IPS-15b (cell line): ENCODE measurements at regions not wholly inside any gene's neighbourhood (a gene's known extent, or its start where the extent isn't known, plus 50 kb on each side); places are given as distances from the start of the nearest gene placed in this dataset.
"Not testable (repeated sequence)": the region's sequence is repeated elsewhere in the genome, so short reads cannot be mapped to it uniquely, and the experiment has no call there.

Experiments
- H3K27me3 ChIP-seq: one replicate; pipeline ENCODE4 v1.6.1; 2013; ENCODE audit warnings: low read length; ENCODE audit not compliant: control insufficient read depth, insufficient read depth
- H3K36me3 ChIP-seq: one replicate; pipeline ENCODE4 v1.6.1; 2013; ENCODE audit warnings: low read length; ENCODE audit not compliant: control insufficient read depth, insufficient read depth
- H3K4me1 ChIP-seq: one replicate; pipeline ENCODE4 v1.6.1; 2013; ENCODE audit warnings: mild to moderate bottlenecking, low read length; ENCODE audit not compliant: control insufficient read depth, insufficient read depth
- H3K4me3 ChIP-seq: one replicate; pipeline ENCODE4 v1.5.1; 2013; ENCODE audit warnings: low read depth, low read length
- H3K9ac ChIP-seq: one replicate; pipeline ENCODE4 v1.6.1; 2013; ENCODE audit warnings: low read depth, mild to moderate bottlenecking, low read length
- H3K9me3 ChIP-seq: one replicate; pipeline ENCODE4 v1.6.1; 2013; ENCODE audit warnings: mild to moderate bottlenecking, low read length; ENCODE audit not compliant: control insufficient read depth, insufficient read depth

- H3K4me1 ChIP-seq, result peaks cover 25% of the 10 kb centered on the region
- H3K4me3 ChIP-seq, result not testable (repeated sequence)
These were observed 76.8 kb upstream of the DST start for GRCh38 chr6:56719315-56720058.

DNA sequence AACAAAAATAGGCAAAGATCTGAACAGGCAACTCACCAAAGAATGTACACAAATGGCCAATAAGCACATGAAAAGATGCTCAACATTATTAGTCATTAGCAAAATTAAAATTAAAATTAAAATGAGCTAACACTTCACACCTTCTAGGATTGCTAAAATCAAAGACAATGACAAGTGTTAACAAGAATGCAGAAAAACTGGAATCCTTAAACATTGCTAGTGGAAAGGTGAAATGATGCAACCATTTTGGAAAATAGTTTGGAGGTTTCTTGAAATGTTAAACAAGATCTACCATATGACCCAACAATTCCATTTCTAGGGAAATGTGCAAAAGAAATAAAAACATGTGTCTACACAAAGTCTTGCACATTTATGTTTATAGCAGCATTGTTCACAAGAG, 75.5 kb upstream of the DST start:
- H3K4me3 ChIP-seq, result no peak overlapping the region
- H3K27me3 ChIP-seq, result no peaks in the 10 kb centered on the region
- no peaks in the 10 kb centered on the region for H3K36me3 ChIP-seq
- no peaks in the 10 kb centered on the region for H3K9me3 ChIP-seq
- peaks cover 33% of the 10 kb centered on the region for H3K4me1 ChIP-seq
- H3K9ac ChIP-seq, result no peak overlapping the region

More at GRCh38 chr6:56719315-56720058, 76.8 kb upstream of the DST start:
- H3K36me3 ChIP-seq, H3K9ac ChIP-seq, H3K27me3 ChIP-seq, H3K9me3 ChIP-seq: not testable (repeated sequence)

GRCh38 chr6:56716229-56716628, 73.5 kb upstream of the DST start:
- peaks cover 39% of the 10 kb centered on the region for H3K4me1 ChIP-seq
- H3K4me3 ChIP-seq, result no peak overlapping the region
- H3K36me3 ChIP-seq, result no peaks in the 10 kb centered on the region
- H3K9ac ChIP-seq, result no peak overlapping the region
- no peaks in the 10 kb centered on the region for H3K9me3 ChIP-seq
- H3K27me3 ChIP-seq, result no peaks in the 10 kb centered on the region

GRCh38 chr6:56715741-56716140, 73.1 kb upstream of the DST start:
- H3K27me3 ChIP-seq, result no peaks in the 10 kb centered on the region
- peak overlapping the region; percentile 13 for H3K9ac ChIP-seq
- H3K9me3 ChIP-seq, result no peaks in the 10 kb centered on the region
- no peak overlapping the region for H3K4me3 ChIP-seq
- peaks cover 39% of the 10 kb centered on the region for H3K4me1 ChIP-seq
- H3K36me3 ChIP-seq, result no peaks in the 10 kb centered on the region

DNA sequence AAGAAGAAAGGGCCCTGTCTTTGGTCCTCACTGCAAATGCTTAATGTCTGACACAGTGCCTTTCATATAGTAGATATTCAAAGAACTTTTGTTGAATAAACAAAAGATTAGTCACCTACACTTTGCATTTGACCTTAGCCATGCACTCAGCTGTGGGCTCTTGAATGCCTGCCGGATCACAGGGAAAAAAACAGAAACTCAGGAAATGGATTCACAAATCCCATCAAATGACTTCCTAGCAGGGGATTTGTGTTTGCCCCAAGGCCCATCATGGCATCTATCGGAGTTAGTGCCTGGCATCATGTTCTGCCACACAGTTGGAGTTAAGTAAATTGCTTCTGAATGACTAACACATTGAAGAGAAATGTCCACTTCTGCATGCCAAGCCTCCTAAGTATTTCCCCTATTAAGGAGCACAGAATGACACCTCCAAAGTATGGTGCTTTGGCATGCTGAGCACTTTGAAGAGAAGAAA, 72.3 kb upstream of the DST start:
- no peaks in the 10 kb centered on the region for H3K27me3 ChIP-seq
- H3K4me1 ChIP-seq, result peaks cover 41% of the 10 kb centered on the region
- H3K4me3 ChIP-seq, result no peak overlapping the region
- no peaks in the 10 kb centered on the region for H3K36me3 ChIP-seq
- no peak overlapping the region for H3K9ac ChIP-seq
- H3K9me3 ChIP-seq, result no peaks in the 10 kb centered on the region

GRCh38 chr6:56714273-56714672, 71.6 kb upstream of the DST start:
- H3K4me3 ChIP-seq, result no peak overlapping the region
- no peaks in the 10 kb centered on the region for H3K9me3 ChIP-seq
- no peaks in the 10 kb centered on the region for H3K36me3 ChIP-seq
- no peaks in the 10 kb centered on the region for H3K27me3 ChIP-seq
- no peak overlapping the region for H3K9ac ChIP-seq
- peaks cover 41% of the 10 kb centered on the region for H3K4me1 ChIP-seq

GRCh38 chr6:56713254-56713672, 70.6 kb upstream of the DST start:
- Histone ChIP-seq H3K36me3 (no peaks in the 10 kb centered on the region), H3K4me3 (no peak overlapping the region), H3K27me3 (no peaks in the 10 kb centered on the region), H3K9ac (no peak overlapping the region), H3K4me1 (peaks cover 41% of the 10 kb centered on the region), H3K9me3 (no peaks in the 10 kb centered on the region)

GRCh38 chr6:56710967-56711366, 68.3 kb upstream of the DST start:
- no peak overlapping the region for H3K4me3 ChIP-seq
- H3K9ac ChIP-seq, result no peak overlapping the region
- no peaks in the 10 kb centered on the region for H3K9me3 ChIP-seq
- no peaks in the 10 kb centered on the region for H3K27me3 ChIP-seq
- H3K36me3 ChIP-seq, result no peaks in the 10 kb centered on the region
- peaks cover 30% of the 10 kb centered on the region for H3K4me1 ChIP-seq

GRCh38 chr6:56709650-56710049, 67.0 kb upstream of the DST start:
- no peaks in the 10 kb centered on the region for H3K36me3 ChIP-seq
- H3K4me1 ChIP-seq, result peaks cover 17% of the 10 kb centered on the region
- no peak overlapping the region for H3K9ac ChIP-seq

GRCh38 chr6:56708810-56709597, 66.3 kb upstream of the DST start:
- no peak overlapping the region for H3K4me3 ChIP-seq

More at GRCh38 chr6:56709650-56710049, 67.0 kb upstream of the DST start:
- Histone ChIP-seq H3K4me3 (no peak overlapping the region), H3K9me3 (no peaks in the 10 kb centered on the region), H3K27me3 (no peaks in the 10 kb centered on the region)

GRCh38 chr6:56706981-56707726, 64.5 kb upstream of the DST start:
- Histone ChIP-seq H3K9ac (no peak overlapping the region), H3K4me3 (no peak overlapping the region)

More at GRCh38 chr6:56708810-56709597, 66.3 kb upstream of the DST start:
- Histone ChIP-seq H3K4me1 (peaks cover 13% of the 10 kb centered on the region), H3K9me3 (no peaks in the 10 kb centered on the region), H3K27me3 (no peaks in the 10 kb centered on the region), H3K9ac (no peak overlapping the region), H3K36me3 (no peaks in the 10 kb centered on the region)

More at GRCh38 chr6:56706981-56707726, 64.5 kb upstream of the DST start:
- H3K27me3 ChIP-seq, result no peaks in the 10 kb centered on the region
- H3K9me3 ChIP-seq, result no peaks in the 10 kb centered on the region
- no peaks in the 10 kb centered on the region for H3K36me3 ChIP-seq
- peaks cover 3% of the 10 kb centered on the region for H3K4me1 ChIP-seq
